Adipocyte (in vitro differentiated cells): ENCODE measurements at regions not wholly inside any gene's neighbourhood (a gene's known extent, or its start where the extent isn't known, plus 50 kb on each side); places are given as distances from the start of the nearest gene placed in this dataset.

Experiments
- DNase-seq: peaks from one replicate; pipeline ENCODE4 v3.0.0-alpha.2; 2015; ENCODE audit warnings: low read depth
- H3K27me3 ChIP-seq: replicated peaks from 2 replicates; pipeline ENCODE4 v1.7.0; 2013; ENCODE audit warnings: mild to moderate bottlenecking, low read length, moderate library complexity; ENCODE audit not compliant: control insufficient read depth, insufficient read depth
- H3K36me3 ChIP-seq: 2 replicates; pipeline ENCODE4 v1.7.0; 2013; ENCODE audit warnings: low read length, mild to moderate bottlenecking, moderate library complexity; ENCODE audit not compliant: control insufficient read depth, insufficient read depth, severe bottlenecking
- H3K4me1 ChIP-seq: 2 replicates; pipeline ENCODE4 v1.7.0; 2013; ENCODE audit warnings: mild to moderate bottlenecking, low read length, moderate library complexity; ENCODE audit not compliant: control insufficient read depth, insufficient read depth
- H3K4me3 ChIP-seq: 2 replicates; pipeline ENCODE4 v1.7.0; 2013; ENCODE audit warnings: mild to moderate bottlenecking, low read length, moderate library complexity
- H3K9ac ChIP-seq: 2 replicates; pipeline ENCODE4 v1.7.0; 2013; ENCODE audit warnings: mild to moderate bottlenecking, low read length, moderate library complexity
- H3K9me3 ChIP-seq: 2 replicates; pipeline ENCODE4 v1.7.0; 2013; ENCODE audit warnings: mild to moderate bottlenecking, low read length, moderate library complexity; ENCODE audit not compliant: control insufficient read depth

DNA sequence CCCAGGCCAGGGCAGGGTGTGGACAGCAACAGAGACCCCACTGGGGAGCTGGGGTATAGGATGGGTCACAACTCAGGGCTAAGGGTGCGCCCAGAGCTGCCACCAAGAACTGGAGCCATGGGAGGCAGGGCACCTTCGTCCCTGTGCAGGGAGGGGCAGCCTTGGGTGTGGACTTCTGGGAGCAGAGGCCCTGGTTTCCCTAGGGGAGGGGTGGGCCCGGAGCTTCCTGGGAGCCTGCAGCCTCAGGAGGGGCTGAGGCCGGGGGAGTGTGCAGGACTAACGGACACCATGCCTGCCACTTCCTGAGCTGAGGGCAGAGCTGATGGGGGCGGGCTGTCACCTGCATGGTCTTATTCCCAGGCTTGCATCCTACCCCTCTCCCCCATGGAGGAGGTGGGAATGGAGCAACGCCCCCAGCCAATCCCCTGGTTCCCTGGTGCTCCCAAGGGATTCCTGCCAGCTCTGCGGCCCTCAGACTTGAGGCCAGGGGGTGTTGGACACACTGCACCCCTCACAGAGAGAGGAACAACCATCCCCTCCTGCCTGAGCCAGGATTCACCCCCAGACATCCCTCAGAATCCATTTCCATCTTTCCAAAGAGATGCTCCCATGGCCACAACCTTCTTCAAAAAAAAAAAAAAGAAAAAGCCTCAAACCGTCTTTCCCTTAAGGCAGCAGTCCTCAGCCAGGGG, 225.7 kb downstream of the CTTN start:
- Histone ChIP-seq H3K4me3 (no peak overlapping the region), H3K4me1 (peaks cover 5% of the 10 kb centered on the region), H3K27me3 (no peaks in the 10 kb centered on the region), H3K9me3 (no peaks in the 10 kb centered on the region), H3K36me3 (no peaks in the 10 kb centered on the region), H3K9ac (no peak overlapping the region)
- DNase-seq: no peak

DNA sequence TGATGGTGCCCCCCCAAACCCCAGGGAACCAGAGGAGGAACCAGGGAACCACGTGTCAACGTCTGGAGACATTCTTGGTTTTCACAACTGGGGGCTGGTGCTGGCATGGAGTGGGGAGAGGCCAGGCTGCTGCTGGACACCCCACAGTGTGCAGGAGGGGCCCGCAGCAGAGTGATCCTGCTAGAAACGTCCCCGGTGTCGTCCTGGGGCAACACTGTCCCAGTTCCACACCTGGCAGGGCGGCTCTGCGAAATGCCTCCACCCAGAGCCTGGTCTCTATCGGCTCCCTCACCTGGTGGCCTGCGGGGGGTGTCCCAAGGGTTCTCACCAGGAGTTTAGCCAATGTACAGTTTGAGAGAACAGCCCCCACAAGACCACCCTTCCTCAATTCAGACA, 226.3 kb downstream of the CTTN start:
- Histone ChIP-seq H3K4me1 (peaks cover 5% of the 10 kb centered on the region), H3K9me3 (no peaks in the 10 kb centered on the region), H3K27me3 (no peaks in the 10 kb centered on the region), H3K36me3 (no peaks in the 10 kb centered on the region), H3K9ac (no peak overlapping the region), H3K4me3 (no peak overlapping the region)
- DNase-seq: no peak

DNA sequence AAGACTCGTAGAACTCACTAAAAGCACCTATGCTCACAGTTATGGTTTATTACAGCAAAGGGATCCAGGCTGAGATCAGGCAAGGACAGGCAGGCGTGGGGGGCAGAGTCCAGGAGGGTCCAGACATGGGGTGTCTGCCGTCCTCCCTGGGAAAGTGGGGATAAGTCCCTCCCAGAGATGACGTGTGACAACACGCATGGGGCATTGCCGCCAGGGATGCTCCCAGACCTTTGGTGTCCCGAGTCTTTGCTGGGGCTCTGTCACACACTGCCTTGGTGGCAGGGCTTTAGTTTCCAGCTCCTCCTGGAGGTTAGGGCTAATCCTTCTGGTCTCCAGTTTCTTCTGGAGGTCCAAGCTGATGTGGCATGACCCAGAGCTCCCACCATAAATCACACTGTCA, 226.7 kb downstream of the CTTN start:
- no peaks in the 10 kb centered on the region for H3K36me3 ChIP-seq
- DNase-seq: no peak
- H3K4me3 ChIP-seq: no peak overlapping the region
- H3K9me3 ChIP-seq: no peaks in the 10 kb centered on the region
- no peaks in the 10 kb centered on the region for H3K27me3 ChIP-seq
- H3K9ac ChIP-seq: no peak overlapping the region
- peaks cover 5% of the 10 kb centered on the region for H3K4me1 ChIP-seq

DNA sequence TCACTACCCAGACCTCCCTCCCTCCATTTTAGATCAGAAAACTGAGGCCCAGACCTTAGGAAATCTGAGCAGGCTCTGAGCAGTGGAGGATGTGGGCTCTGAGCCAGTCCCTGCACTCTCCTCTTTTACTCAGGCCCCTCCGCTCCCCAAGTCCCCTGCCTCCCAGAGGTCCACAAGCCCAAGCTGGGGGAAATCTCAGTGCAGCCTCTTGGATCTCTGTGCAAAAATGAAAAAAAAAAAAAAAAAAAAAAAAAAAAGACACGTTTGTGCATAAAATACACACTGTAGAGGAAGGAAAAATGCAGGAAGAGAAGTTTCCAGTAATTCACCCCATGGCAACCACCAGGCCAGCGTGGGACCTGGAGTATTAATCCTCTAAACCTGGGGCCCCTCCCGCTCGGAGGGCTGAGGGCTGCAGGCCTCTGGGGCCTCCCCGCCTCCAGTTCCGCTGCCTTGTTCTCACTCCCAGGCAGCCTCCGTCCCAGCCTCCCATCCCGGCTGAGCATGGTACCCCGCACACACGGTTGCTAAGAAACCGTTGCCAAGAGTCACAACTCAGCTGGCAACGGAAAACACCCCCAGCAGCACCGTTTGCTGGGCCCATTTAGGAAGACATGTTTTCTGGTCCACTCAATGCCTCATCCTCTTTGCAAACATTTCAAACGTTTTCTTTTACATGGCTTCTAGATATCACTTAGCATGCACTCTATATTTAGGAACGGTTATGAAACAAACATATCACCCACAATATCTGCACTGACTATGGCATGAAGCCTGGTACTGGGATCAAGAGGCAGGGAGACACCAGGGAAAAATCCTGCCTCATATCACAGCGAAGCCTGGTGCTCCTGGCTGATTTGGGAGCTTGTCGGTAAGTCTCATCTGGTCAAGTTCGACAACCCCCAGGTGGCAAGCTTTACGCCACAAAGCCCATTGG, 227.5 kb downstream of the CTTN start:
- Histone ChIP-seq H3K4me1 (peaks cover 5% of the 10 kb centered on the region), H3K27me3 (no peaks in the 10 kb centered on the region), H3K4me3 (no peak overlapping the region), H3K36me3 (no peaks in the 10 kb centered on the region), H3K9me3 (no peaks in the 10 kb centered on the region), H3K9ac (no peak overlapping the region)
- DNase-seq: no peak

DNA sequence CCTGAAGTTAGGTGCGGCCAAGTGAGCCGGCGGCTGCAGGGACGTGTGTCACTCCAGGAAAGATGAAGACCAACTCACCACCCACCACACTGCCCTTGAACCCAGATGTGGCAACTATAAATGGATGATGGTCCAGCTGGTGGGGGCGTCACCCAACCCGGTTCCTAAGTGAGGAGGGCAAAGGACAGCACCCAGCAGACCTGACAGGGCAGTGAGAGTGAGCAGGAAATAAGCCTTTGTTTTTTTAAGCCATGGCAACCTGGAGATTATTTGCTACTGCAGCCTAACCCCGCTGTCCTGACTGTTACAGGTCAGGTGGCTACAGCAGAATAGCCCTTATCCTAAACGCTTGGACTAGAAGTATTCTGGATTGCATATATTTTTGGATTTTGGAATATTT, 228.9 kb downstream of the CTTN start:
- no peaks in the 10 kb centered on the region for H3K9me3 ChIP-seq
- no peaks in the 10 kb centered on the region for H3K27me3 ChIP-seq
- DNase-seq: no peak
- peaks cover 5% of the 10 kb centered on the region for H3K4me1 ChIP-seq
- H3K4me3 ChIP-seq: no peak overlapping the region
- H3K36me3 ChIP-seq: no peaks in the 10 kb centered on the region
- no peak overlapping the region for H3K9ac ChIP-seq

DNA sequence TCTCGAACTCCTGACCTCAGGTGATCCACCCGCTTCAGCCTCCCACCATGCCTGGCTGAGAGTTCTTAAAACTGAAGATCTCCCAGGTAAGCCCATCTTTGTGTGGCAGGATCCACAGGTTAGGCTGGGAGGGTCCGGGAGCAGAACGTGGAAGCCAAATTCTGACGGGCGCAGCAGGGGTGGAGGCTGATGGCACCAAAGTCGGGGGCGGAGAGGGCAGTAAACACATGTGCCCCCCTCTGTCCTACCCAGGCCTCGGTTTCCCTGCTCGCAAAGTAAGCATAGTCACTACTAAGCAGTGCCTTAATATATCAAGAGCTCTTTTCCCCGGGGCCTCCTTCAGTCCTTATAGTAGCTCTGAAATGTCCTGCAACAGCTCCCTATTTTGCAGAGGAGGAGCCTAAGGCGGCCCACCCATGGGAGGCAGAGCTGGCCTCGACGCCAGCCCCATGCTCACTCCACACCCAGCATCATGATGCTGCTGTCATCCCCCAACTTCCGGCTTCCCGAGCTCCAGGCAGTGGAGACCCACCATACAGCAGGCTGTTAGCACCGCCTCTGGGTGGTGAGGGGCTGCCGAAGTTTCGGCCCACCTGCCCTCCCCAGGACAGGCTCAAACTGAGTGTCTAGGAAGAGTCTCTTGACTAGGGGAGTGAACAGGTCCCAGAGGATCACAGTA, 230.0 kb downstream of the CTTN start:
- H3K9me3 ChIP-seq: no peaks in the 10 kb centered on the region
- DNase-seq: no peak
- H3K4me3 ChIP-seq: peak overlapping the region; percentile 65
- H3K4me1 ChIP-seq: peaks cover 5% of the 10 kb centered on the region
- no peaks in the 10 kb centered on the region for H3K27me3 ChIP-seq
- H3K36me3 ChIP-seq: no peaks in the 10 kb centered on the region
- H3K9ac ChIP-seq: no peak overlapping the region

DNA sequence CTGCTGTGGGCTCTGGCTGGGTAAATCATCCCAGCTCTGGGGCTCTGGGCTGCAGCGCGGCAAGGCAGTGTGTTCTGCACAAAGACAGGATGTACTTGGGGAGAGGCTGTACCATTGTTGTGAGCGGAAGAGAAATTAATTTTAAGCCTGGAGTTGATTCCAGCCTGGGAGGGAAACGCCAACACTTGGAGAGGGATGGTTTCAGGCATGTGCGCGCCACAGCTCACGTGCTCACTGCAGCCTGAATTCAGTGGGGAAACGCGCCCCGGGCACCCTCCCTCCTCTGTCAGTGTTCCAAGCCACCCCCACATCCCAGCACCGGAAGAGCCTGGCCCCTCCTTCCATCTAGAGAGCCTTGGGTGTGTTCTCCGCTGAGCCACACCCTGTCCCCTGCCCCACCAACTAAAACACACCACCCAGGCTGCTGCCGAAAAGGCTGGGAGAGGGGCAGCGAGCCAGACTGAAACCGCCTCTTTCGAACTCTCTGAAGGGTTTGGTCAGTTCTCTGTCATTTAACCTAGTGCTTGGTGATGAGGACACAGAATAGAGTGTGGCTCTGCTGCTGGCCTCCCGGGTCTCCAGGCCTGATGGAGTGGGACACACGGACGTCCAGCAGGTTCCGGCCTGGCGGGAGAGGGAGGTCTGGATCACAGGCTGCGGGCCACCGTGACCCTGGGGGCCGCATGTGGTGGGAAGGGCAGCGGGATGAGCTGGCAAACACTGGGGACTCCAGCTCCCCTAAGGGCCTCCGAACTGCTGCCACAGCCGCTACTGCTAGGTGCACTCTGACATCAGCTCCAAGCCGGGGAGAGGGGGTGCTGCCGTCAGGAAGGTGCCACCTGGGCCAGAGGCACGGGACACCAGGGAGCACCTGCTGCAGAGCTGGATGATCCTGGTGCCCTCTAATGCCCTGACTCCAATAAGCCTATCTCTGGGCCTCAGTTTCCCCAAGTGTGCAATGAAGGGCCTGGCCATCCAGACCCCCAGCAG, 230.8 kb downstream of the CTTN start:
- no peak overlapping the region for H3K9ac ChIP-seq
- no peaks in the 10 kb centered on the region for H3K36me3 ChIP-seq
- peaks cover 5% of the 10 kb centered on the region for H3K4me1 ChIP-seq
- peak; percentile 19 for DNase-seq
- H3K4me3 ChIP-seq: peak overlapping the region; percentile 65
- no peaks in the 10 kb centered on the region for H3K9me3 ChIP-seq
- no peaks in the 10 kb centered on the region for H3K27me3 ChIP-seq

DNA sequence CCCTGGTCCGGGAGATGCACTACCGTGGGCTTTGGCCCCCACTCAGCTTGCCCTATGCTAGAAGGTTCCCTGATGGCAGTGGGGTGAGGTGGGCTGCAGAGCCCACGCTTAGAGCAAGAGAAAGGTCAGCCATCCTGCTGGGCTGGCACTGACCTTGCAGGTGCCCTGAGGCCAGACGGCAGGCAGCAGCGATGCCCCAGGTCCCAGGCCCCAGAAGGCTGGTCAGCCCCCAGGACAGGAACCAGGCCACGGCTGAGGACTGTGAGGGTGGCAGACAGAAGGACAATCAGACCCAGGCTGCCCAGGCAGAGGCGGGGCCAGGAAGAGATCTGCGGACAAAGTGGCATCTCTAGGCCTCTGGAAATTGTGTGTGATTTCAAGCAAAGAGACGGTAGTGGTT, 231.7 kb downstream of the CTTN start:
- Histone ChIP-seq H3K36me3 (no peaks in the 10 kb centered on the region), H3K9ac (no peak overlapping the region), H3K4me1 (peaks cover 5% of the 10 kb centered on the region), H3K9me3 (no peaks in the 10 kb centered on the region), H3K27me3 (no peaks in the 10 kb centered on the region), H3K4me3 (no peak overlapping the region)
- no peak for DNase-seq

DNA sequence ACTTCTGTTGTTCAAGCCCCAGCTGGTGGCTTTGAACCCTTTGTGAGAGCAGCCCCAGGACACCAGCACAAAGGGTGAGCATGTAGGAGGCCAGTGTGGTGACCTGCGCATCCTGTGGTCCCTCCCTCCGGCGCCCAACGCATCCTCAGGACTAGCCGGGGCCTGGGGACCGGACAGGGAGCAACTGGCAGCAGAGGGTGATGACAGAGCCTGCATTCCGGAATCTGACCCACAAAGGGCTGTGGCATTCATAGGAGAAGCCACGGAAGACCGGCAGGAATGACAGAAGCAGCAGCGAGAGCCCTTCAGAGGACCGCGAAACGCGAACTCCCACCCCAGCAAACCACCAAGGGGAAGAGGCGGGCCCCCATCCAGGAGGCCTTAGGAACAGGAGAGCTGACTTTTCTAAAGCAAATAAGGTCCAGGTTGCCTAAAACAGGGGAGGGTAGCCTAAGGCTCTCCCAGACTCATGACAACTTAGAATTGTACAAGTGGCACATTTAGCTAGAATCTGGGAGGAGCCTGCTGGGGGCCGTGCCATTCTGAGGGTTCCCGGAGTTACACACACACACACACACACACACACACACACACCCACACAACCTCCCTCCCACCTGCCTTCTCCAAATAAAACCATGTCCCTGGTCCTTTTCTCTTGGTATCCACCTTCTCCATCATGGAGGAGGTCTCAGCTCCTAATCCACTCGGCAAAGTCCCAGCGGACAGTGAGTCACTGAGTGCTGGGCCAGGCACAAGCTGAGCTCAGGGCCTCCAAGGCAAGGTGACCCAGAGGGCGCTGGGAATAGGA, 232.7 kb downstream of the CTTN start:
- DNase-seq: no peak
- peaks cover 5% of the 10 kb centered on the region for H3K4me1 ChIP-seq
- no peak overlapping the region for H3K9ac ChIP-seq
- H3K27me3 ChIP-seq: no peaks in the 10 kb centered on the region
- no peak overlapping the region for H3K4me3 ChIP-seq
- no peaks in the 10 kb centered on the region for H3K9me3 ChIP-seq
- no peaks in the 10 kb centered on the region for H3K36me3 ChIP-seq

DNA sequence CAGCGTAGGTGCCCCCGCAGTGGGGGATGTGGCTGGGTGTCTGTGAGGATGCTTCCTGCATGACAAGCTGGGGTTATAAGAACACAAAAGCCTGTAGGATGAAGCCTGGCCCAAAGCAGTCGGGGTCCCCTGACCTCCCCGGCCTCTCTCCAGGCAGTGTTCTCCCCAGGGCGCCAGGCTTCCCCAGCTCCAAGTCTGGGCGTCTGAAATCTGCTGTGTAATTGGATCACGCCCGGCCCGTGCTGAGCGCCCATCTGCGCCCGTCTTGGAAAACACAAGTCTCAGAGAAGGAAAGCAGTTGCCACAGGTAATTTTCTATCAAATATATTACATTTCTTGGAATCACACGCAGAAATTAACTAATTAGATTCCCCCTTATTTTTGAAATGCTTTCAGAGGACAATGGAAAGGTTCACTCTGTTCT, 233.3 kb downstream of the CTTN start:
- DNase-seq: no peak
- peaks cover 5% of the 10 kb centered on the region for H3K4me1 ChIP-seq
- H3K36me3 ChIP-seq: no peaks in the 10 kb centered on the region
- H3K27me3 ChIP-seq: no peaks in the 10 kb centered on the region
- H3K9me3 ChIP-seq: no peaks in the 10 kb centered on the region
- H3K9ac ChIP-seq: no peak overlapping the region
- no peak overlapping the region for H3K4me3 ChIP-seq
